HG03025 (cell line): ENCODE measurements at regions not wholly inside any gene's neighbourhood (a gene's known extent, or its start where the extent isn't known, plus 50 kb on each side); places are given as distances from the start of the nearest gene placed in this dataset.

Experiments used
- ATAC-seq: cut with Tn5 transposase; IDR thresholded peaks from one replicate; pipeline ENCODE4 v1.9.1; 2021; ENCODE audit warnings: mild to moderate bottlenecking, moderate library complexity; ENCODE audit not compliant: unreplicated experiment, low FRiP score

DNA sequence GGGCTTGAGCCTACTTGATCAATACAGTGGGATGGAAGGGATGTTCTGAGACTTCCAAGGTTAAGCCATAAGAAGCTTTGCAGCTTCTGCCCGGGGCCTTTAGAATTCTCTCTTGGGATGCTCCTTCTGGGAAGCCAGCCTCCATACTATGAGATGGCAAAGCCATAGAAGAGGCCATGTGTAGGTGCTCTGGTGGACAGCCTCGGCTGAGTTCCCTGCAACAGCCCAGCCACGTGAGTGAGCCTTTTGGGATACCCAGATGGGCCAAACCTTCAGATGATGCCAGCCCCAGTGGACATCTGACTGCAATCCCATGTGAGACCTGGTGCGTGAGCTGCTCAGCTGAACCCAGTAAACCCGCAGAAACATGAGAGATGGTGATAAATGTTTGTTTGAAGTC lies 370.6 kb downstream of the RPS24 start:
- no peak for ATAC-seq

DNA sequence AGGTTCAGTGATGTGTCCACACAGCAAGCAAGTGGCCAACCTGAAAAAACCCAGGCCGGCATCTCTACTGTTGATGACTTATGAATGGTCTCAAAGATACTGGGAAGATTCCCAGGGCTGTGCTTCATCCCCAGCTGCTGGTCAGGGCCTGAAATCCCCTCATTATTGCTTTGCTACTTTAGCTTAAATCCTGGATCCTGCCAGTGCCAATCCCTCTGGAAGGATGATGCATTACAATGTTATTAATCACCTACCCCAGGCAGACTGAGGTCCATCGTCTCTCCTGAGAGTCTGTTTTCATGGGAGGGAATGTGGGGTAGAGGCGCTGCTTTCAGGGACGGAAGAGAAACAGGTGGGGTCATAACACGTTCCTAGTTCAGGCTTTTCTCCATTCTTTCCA lies 371.6 kb downstream of the RPS24 start:
- ATAC-seq, result no peak

GRCh38 chr10:78405736-78406135 lies 372.1 kb downstream of the RPS24 start:
- no peak for ATAC-seq

- no peak for ATAC-seq
Measured at GRCh38 chr10:78406648-78407008, 373.0 kb downstream of the RPS24 start.

DNA sequence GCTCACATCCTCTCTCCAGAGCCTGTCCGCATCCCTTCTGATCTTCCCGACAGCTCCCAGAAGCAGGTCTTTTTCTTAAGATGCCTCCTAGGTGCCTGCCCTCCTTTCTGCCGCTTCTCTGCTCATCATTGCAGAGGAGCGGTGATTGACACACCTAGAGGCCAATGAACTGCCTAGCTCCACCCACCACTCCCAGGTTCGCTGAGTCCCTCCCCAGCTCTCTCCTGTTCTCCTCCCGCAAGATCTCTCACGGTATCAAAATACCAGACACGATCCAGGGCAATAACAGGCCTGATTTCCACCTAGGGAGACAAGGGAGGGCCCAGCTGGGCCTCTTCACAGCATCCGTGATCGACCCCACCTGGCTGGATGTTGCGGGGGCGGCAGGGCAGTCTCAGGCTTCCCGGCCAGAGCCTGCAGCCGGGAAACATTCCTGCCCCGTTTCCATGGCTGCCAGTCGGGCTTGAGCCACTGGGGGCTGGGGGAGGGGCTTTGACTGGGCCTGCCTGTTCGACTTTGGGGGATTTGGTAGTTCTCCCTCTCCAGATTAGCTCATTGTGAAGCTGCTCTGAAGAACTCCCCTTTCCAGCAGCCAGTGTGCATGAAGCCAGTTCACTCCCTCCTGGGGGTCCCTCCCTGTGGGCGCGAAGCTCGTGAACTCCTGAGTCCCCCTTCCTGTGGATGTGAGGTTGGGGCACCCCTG lies 373.5 kb downstream of the RPS24 start:
- ATAC-seq, result no peak

- no peak for ATAC-seq
Measured at GRCh38 chr10:78407966-78408365, 374.3 kb downstream of the RPS24 start.

DNA sequence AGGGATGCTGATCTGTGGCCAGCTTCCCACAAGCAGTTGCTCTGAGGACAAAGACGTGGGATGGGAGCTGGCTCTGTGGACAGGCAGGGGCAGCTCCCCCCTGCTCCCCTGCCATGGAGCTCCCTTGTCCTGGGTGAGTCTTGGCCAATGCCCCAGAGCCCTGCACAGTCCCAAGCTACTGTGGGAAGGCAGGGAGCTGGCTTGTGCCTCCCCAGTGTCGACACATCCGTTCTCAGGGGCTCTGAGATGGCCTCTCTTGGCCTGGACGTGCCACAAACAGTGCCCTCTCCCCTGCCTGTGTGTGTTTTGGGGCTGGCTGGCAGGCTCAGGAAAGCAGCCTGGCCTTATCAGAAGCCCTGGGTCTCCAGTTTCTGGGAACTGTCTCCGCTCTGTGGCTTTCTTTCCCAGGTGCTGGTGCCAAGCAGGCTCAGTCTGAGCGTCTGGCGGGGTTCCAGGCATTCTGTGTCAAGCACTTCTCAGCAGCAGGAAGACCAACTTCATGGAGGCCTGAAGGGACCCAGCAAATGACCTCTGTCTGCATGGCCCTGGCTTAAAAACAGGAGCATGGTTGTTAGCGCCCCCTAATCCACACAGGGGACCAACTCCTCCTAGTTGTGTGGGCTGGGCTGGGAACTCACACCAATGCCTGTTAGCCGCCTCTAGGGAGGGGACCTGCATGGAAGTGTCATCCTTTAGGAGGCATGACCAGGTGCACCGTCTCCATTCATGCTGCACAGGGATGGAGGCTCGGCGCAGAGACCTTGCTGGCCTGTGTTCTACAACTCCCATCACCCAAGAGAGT lies 375.2 kb downstream of the RPS24 start:
- no peak for ATAC-seq

DNA sequence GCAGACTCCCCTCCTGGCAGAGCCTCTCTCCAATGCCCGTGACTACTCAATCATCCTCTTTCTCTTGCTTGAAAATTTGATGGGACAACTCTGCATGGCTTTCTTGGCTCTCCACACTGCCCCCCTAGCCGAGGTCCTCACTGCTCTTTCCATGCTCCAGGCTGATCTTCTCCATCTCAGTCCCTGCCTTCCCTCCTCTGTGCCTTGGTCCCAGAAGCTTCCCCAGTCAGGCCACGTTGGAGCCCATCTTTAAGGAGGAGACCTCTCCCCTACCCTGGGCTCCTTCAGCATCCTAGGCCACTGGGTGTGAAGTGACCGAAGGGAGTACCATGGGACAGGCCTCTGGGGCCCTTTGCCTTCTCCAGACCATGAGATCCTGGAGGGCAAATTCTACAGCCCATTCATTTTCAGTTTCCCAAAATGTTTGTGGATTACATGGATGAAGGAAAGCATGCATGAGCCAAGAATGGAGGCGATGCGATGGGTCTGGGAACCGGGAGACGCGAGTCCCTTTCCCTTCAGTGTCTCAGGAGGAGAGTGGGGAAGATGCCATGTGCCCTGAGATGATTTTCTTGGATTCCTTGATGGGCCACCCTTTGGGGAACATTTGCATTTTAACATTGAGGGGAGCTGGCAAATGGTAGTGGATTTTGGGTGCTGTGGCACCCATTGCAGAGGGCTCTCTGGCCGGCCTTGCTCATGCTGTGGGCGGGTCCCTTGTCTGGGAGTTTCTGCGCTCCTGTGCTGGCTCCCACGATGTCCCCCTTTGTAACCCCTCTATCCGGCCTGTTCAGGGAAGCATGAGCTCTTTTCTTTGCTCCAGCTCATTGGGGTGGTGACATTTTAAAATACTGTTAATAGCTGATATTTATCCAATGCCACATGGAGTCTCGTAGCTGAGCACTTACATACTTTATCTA lies 376.6 kb downstream of the RPS24 start:
- no peak for ATAC-seq

DNA sequence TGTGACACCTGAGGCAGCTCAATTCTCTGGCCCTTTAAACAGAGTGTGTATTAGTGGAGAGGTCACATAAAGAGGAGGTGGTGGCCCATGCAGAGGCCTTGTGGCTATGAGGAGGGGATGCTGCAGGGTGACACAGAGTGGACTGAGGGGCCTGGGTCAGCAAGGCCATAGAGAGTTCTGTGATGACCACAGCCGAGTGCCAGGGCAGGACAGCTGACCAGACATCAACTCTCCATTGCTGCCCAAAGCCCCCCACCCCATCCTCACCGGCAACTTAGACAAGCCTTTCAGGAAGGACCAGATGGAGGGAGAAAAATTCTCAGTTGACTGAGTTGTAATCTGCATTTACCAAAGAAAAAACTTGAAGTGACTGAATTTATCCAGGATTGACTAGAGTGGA lies 378.1 kb downstream of the RPS24 start:
- no peak for ATAC-seq

DNA sequence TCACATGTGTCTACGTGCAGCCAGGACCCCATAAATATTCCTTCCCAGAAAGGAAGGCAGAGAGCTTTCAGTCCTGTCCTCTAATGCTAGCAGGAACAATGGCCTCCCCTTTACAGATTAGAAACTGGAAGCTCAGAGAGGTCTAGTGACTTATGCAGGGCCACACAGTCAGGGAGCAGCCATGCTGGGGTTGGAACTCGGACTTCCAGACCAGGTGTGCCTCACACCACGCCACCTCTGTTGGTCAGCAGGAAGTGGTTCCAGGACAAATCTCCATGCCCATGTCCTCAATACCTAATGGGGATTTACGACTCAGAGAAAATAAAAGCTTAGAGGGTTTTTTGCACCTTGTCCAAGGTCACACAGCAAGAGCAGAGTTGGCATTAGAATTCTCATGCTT lies 378.9 kb downstream of the RPS24 start:
- no peak for ATAC-seq

- ATAC-seq, result no peak
Measured at GRCh38 chr10:78413076-78414055, 379.7 kb downstream of the RPS24 start.

- no peak for ATAC-seq
Measured at GRCh38 chr10:78414380-78414779, 380.7 kb downstream of the RPS24 start.

DNA sequence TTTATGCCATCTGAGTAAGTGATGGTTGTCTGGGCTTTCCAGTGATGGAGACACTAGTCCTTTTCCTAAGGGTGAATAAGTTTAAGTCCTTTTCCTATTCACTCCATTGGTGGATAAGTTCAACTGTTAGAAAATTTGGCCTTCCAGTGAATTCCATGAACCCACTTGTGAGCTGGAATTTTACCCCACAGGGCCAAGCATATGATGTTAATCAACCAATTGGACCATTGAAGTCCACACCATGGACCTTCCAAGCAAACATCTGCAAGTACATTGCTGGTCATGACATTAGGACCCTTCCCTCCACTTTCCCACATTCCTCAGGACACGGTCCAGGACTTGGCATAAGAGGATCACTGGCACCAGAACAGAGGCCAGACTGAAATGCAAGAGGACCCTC lies 381.4 kb downstream of the RPS24 start:
- ATAC-seq, result no peak

DNA sequence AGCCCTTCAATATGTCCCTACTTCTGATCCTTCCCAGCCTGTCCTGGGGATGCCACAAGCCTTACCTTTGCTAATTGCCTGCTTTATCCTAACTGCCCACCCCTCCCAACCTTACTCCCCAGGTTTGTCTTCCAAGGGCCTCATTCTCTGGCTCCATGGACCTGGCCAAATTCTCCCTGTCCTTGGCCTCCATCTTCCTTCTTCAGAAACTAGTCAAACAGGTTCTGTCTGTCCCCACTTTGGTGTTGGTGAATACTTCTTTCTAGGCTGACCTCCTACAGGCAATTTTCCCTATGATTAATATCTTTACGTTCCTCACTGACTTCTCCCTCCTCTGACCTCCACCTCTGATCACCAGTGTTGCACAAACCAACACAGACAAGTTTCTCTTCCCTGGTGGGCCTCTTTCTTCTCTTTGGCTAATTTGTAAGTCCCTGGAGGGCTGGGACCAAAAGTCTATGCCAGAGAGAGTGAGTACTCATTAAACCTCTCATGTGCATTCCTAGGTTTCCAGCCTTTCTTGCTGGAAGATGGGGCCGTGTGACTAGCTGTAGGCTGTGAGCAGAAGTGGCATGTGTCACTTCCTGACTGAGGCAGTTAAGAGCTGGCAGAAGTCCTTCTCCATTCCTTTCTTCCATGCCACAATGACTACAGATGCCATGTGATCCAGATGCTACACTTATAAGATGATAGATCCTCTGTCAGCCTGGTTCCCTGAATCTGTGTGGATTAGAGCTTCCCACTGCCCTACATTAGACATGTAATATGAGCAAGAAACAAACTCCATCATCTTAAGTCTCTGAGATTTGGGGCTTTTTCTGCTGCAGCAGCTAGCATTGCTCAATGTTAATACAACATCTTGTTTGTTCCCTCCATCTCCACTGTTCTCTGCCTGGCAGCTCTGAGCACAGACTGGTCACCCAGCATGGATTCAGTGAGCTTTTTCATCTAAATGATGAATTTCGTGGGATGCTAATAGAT lies 382.7 kb downstream of the RPS24 start:
- no peak for ATAC-seq

GRCh38 chr10:78417425-78418370 lies 384.0 kb downstream of the RPS24 start:
- no peak for ATAC-seq

- ATAC-seq, result no peak
Measured at GRCh38 chr10:78419481-78420265, 386.0 kb downstream of the RPS24 start.
